ENCODE measurements at regions not wholly inside any gene's neighbourhood (a gene's known extent, or its start where the extent isn't known, plus 50 kb on each side); places are given as distances from the start of the nearest gene placed in this dataset.
"Not testable (repeated sequence)": the region's sequence is repeated elsewhere in the genome, so short reads cannot be mapped to it uniquely, and the experiment has no call there.

- DNase-seq: no peak
Measured at GRCh38 chr3:6242104-6242503, 618.8 kb upstream of the GRM7 start.

- DNase-seq: no peak
Measured at GRCh38 chr3:6248528-6248927, 612.4 kb upstream of the GRM7 start.

- DNase-seq: no peak
Measured at GRCh38 chr3:6249679-6250078, 611.2 kb upstream of the GRM7 start.

GRCh38 chr3:6250167-6250566 is 610.7 kb upstream of the GRM7 start:
- no peak for DNase-seq

DNA sequence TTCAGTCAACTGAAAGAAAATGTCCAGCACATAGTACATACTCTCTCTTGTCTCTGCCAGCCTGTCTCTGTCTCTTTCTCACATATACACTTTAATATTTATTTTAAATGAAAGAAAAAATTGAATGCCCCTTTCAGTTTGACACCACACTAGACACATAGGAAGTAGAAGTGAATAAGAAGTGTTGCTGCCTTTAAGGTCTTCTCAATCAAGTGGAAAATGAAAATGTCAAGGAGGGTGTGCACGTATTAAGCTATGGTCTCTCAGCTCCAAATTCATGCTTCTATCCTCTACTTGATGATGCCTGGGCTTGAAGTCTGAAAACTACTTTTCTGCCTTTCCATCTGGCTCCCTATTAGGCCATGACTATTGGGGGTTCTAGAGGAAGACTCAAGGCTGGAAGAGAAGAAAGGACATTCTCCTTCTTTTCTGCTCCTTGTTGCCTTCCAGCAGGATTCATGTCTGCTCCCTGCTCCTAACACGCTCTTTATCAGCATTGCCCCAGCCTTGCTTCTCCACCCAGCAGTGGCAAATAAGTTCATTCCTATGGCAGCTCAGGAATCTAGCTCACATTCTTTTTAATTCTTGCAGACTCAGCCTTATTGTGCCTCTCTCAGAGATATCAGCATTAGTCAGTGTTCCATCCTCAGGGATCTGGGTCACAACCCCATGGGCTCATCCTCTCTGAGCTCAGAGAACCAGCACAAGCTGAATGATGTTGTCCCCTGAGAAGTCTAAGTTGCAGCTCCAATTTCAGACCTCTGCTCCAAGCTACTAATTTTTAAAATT is 609.1 kb upstream of the GRM7 start:
- DNase-seq: no peak

- no peak for DNase-seq
Measured at GRCh38 chr3:6254490-6254889, 606.4 kb upstream of the GRM7 start.

DNA sequence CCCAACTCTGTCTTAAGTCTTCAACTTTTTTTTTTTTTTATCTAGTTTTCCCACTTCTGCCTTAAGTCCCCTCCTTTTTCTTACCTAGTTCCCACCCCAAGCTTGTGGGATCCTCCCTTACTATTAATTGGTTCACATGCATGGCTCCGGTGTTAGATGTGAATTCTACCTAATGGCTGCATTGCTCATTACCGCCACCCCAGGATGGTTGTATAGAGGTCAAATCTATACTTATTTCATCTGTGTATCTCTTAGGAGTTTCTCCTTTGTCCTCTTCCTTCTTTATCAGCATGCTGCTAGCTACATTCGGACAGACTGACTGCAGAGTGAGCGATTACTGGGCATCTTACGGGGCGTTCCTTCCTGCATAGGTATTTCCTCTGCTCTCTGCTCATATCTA is 605.7 kb upstream of the GRM7 start:
- no peak for DNase-seq

- DNase-seq: no peak
Measured at GRCh38 chr3:6260551-6261191, 600.2 kb upstream of the GRM7 start.

DNA sequence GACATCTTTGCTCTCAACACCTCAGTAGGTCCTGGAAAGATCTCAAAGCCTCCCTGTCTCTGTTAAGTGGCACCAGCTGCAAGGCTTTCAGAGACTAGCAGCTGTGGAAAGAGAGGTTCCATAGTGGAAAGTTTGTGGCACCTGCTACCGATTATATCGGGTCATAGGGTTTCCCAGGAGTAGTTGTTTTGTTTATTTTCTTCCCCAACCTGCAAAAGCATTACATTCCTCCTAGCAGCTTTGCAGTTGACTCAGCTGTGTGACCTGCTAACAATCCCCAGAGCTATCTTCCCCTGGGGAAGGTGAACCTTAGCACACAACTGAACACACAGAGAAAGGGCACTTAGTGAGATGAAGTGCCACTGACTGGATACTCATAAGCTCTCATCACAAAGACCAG is 598.9 kb upstream of the GRM7 start:
- DNase-seq: no peak

DNA sequence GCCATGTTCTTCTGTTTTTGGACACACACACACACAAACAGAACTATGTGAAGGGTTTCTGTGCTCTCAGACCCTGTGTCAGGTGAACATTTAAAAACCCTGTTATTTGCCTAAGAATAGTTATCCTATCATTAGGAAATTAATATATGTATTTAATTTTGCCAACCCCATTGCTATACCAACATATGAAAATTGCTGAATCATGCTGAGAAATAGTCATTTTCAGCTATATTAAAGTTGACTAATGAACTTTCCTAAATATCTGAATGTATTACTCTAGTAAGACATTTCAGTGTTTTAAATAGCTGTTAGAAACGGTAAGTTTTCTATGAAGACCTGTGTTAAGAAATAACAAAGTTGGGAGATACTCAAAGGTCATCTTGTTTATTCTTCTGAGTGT is 596.9 kb upstream of the GRM7 start:
- no peak for DNase-seq

DNA sequence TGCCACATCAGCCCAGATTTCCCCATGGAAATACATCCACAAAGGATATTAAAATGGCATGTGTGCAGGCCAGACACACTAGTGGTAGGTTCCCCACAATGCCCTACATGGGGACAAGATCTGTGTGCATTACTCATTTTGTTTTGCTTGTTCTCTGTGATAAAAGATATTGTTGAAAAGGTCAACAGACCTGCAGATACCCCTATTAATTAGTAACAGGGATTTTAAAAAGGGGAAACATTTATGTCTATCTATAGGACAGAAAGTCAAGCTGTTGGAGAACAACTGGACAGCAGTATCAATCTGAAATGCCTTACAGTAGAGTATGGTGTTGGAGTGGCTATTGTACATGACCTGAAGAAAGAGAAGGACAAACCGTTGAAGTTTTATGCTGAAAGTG is 596.0 kb upstream of the GRM7 start:
- no peak for DNase-seq

GRCh38 chr3:6266135-6266534 is 594.8 kb upstream of the GRM7 start:
- DNase-seq: no peak

DNA sequence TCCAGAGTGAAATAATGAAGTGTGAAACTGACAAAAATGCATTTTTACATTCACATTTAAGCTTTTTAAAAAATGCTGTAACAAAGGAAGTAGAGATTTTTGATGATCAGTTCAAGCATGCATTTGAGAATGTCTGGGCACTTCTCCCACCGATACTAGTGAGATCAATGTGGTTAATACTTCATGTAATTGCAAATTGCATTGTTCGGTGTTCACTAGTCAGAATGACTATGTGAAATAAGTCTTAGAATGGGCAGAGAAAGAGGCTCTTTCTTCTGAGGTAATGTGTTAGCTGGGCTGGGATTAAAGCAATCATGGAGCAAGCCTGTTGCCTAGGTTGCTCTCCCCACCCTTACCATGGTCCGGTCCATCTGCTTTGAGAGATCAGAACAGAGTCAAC is 587.0 kb upstream of the GRM7 start:
- DNase-seq: no peak

DNA sequence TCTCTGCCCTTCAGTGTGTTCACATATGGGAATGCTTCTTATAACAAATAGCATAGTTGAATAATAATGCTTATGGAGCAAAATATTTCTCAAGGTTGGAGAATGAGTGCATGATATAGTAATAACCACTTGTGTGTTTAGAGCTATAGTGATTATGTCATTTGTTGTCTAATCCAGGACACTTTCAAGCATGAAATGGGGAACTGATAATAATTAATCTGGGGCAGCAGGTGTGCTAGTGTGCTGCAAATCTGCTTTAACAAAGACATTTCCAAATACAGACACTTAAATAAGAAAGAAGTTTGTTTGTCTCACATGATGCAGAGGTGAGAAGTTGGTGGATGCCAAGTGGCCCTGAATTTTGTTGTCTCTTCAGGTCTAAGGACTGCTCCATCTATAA is 579.3 kb upstream of the GRM7 start:
- no peak for DNase-seq

DNA sequence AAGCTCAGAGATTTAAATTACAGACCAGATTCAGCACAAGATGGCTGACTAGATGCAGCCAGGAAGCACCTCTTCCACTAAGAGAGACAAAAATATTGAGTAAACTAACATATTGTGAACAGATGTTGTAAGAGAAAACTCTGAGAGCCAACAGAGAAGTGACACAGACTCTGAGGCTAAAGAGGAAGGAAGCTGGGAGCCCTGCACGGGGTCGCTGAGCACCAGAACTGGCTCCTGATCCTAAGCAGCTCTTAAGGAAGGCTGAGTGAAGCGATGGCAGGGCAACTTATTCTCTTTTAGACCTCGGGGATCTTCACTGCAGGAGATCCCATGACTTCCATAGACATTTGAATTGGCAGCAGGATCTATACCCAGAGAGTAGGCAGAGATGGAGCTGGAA is 578.0 kb upstream of the GRM7 start:
- DNase-seq: no peak

DNA sequence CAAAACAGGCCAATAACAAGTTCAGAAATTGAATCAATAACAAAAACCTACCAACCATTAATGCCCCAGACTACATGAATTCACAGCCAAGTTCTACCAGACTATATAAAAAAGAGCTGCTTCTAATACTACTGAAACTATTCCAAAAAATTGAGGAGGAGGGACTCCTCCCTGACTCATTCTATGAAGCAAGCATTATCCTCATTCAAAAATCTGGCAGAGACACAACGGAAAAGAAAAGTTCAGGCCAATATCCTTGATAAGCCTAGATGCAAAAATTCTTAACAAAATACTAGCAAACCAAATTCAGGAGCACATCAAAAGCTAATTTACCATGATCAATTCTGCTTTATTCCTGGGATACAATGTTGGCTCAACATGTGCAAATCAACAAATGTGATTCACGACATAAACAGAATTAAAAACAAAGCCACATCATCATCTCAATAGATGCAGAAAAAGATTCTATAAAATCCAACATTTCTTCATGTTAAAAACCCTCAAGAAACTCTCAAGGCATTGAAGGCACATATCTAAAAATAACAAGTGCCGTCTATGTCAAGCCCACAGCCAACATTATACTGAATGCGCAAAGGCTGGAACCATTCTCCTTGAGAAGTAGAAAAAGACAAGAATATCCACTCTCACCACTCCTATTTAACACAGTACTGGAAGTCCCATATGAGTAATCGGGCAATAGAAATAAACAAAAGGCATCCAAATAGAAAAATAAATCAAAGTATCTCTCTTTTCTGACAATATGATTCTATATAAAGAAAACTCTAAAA is 573.6 kb upstream of the GRM7 start:
- DNase-seq: no peak

- DNase-seq: no peak
Measured at GRCh38 chr3:6301626-6302025, 559.3 kb upstream of the GRM7 start.

DNA sequence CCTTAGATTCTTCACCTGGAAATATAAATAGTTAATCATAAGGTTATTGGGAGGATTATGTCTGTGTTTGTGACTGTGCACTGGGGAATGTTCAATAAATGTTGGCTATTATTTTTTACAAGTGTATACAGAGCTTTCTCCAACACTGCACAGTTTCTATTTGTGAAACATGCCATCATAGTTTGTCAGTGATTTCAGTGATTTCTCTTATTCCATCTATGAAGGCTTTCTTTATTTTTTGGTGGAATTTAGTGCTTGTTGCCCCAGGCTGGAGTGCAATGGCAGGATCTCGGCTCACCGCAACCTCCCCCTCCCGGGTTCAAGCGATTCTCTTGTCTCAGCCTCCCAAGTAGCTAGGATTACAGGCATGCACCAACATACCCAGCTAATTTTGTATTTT is 545.0 kb upstream of the GRM7 start:
- DNase-seq: no peak

DNA sequence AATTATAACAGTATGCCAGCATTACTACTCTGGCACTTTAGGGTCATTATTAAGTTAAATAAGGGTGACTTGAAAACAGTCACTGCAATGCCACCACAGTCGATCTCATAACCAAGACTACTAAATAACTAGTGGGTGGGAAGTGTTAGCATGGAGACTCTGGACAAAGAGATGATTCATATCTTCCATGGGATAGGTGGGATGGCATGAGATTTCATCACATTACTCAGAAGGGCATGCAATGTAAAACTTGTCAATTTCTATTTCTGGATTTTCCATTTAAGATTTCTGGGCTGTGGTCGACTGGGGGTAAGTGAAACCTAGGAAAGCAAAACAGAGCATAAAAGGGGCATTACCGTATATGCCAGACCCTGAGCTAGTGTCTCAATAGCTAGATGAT is 538.9 kb upstream of the GRM7 start:
- no peak for DNase-seq

GRCh38 chr3:6326771-6327170 is 534.1 kb upstream of the GRM7 start:
- peak; percentile 41 for DNase-seq

- DNase-seq: not testable (repeated sequence)
Measured at GRCh38 chr3:6340980-6341325, 520.0 kb upstream of the GRM7 start.

- DNase-seq: no peak
Measured at GRCh38 chr3:6351752-6352151, 509.2 kb upstream of the GRM7 start.

DNA sequence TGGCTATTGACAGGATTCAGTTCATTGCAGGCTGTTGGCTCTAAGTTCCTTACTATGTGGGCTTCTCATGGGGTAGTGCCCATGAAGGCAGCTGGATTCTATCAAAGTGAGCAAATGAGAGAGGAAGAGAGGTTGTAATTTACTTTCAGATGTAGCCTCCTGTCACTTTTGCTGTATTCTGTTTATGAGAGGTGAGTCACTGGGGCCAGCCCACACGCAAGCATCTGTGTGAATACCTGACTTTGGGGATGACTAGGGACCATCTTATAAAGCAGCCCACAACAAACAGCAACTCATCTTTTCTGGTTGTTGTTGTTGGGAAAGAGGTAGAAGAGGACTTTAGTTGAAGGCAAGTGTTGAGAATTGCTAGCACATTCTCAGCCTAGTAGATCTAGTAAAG is 506.3 kb upstream of the GRM7 start:
- no peak for DNase-seq

DNA sequence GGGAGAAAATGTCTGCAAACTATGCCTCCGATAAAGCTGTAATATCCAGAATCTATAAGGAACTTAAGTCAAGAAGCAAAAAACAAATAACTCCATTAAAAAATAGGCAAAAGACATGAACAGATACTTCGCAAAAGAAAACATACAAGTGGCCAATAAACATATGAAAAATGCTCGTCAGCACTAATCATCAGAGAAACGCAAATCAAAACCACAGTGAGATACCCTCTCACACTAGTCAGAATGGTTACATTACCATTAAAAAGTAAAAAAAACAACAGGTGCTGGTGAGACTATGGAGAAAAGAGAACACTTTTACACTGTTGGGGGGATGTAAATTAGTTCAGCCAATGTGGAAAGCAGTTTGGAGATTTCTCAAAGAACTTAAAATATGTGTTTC is 498.5 kb upstream of the GRM7 start:
- DNase-seq: no peak

Measured in right forelimb (tissue), 1 donor.